LNCAP (cell line): ENCODE measurements at regions not wholly inside any gene's neighbourhood (a gene's known extent, or its start where the extent isn't known, plus 50 kb on each side); places are given as distances from the start of the nearest gene placed in this dataset.

Experiments
- CTCF ChIP-seq: fragments of 450-650 bp; IDR thresholded peaks from 2 replicates; pipeline ENCODE4 v1.5.1; 2017; ENCODE audit warnings: mild to moderate bottlenecking

GRCh38 chr5:124230456-124230855 is 516.0 kb downstream of the ZNF608 start:
- TF ChIP-seq CTCF, result no peak

- no peak for TF ChIP-seq CTCF
Measured at GRCh38 chr5:124229352-124229751, 517.1 kb downstream of the ZNF608 start.

GRCh38 chr5:124227914-124228313 is 518.5 kb downstream of the ZNF608 start:
- no peak for TF ChIP-seq CTCF

- no peak for TF ChIP-seq CTCF
Measured at GRCh38 chr5:124220418-124220817, 526.0 kb downstream of the ZNF608 start.

GRCh38 chr5:124212934-124213333 is 533.5 kb downstream of the ZNF608 start:
- no peak for TF ChIP-seq CTCF

GRCh38 chr5:124210111-124210910 is 536.1 kb downstream of the ZNF608 start:
- no peak for TF ChIP-seq CTCF

- TF ChIP-seq CTCF, result no peak
Measured at GRCh38 chr5:124207118-124207517, 539.3 kb downstream of the ZNF608 start.

GRCh38 chr5:124206540-124206939 is 539.9 kb downstream of the ZNF608 start:
- TF ChIP-seq CTCF, result no peak
